ENCODE measurements at regions not wholly inside any gene's neighbourhood (a gene's known extent, or its start where the extent isn't known, plus 50 kb on each side); places are given as distances from the start of the nearest gene placed in this dataset.
"Not testable (repeated sequence)": the region's sequence is repeated elsewhere in the genome, so short reads cannot be mapped to it uniquely, and the experiment has no call there.

GRCh38 chr18:8882632-8883408, 177.5 kb downstream of the MTCL1 start:
- no peak for DNase-seq (ENCODE audit: low read depth)

DNA sequence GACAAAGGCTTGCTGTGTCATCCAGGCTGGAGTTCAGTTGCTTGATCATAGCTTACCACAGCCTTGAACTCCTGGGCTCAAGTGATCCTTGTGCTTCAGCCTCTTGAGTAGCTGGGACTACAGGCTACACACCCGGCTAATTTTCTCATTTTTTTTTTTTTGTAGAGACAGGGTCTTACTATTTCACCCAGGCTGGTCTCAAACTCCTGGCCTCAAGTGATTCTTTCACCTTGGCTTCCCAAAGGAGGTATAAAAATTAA, 178.0 kb downstream of the MTCL1 start:
- no peak for DNase-seq (ENCODE audit: low read depth)

DNA sequence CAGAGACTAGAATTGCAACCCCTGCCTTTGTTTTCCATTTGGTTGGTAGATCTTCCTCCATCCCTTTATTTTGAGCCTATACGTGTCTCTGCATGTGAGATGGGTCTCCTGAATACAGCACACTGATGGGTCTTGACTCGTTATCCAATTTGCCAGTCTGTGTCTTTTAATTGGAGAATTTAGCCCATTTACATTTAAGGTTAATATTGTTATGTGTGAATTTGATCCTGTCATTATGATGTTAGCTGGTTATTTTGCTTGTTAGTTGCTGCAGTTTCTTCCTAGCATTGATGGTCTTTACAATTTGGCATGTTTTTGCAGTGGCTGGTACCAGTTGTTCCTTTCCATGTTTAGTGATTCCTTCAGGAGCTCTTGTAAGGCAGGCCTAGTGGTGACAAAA, 182.5 kb downstream of the MTCL1 start:
- DNase-seq (ENCODE audit: low read depth): not testable (repeated sequence)

- DNase-seq (ENCODE audit: low read depth): peak; percentile 44
These were observed 184.1 kb downstream of the MTCL1 start for GRCh38 chr18:8889489-8889888.

DNA sequence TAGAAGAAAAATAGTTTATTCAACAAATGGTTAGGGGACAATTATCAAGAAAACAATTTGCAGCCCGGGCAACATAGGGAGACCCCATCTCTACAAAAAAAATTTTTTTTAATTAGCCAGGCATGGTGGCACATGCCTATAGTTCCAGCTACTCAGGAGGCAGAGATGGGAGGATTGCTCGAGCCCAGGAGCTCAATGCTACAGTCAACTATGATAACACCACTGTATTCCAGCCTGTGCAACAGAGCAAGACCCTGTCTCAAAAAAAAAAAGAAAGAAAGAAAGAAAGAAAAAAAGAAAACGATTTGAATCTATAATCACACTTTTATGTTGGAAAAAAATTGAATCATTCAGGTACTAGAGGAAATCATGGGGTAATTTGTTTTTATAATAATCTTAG, 185.1 kb downstream of the MTCL1 start:
- not testable (repeated sequence) for DNase-seq (ENCODE audit: low read depth)

- peak; percentile 88 for DNase-seq (ENCODE audit: low read depth)
These were observed 185.7 kb downstream of the MTCL1 start for GRCh38 chr18:8890957-8891464.

GRCh38 chr18:8893221-8893620, 187.9 kb downstream of the MTCL1 start:
- no peak for DNase-seq (ENCODE audit: low read depth)

GRCh38 chr18:8893628-8894231, 188.4 kb downstream of the MTCL1 start:
- DNase-seq (ENCODE audit: low read depth): no peak

DNA sequence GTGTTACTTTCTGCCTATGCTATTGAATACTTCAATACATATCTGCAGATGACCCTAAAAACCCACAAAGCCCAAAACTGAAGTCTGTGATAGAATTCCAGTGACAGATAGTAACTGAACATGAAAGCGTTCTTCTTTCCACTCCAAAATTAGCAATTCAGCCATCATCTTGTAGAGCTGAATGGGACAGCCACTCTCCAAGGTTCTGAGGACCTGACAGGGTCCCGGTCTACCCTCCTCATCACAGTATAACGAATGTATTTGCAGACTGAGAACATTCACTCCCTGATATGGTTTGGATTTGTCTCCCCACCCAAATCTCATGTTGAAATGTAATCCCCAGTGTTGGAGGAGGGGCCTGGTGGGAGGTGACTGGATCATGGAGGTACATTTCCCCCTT, 189.5 kb downstream of the MTCL1 start:
- no peak for DNase-seq (ENCODE audit: low read depth)

GRCh38 chr18:8895341-8895740, 190.0 kb downstream of the MTCL1 start:
- DNase-seq (ENCODE audit: low read depth): no peak

DNA sequence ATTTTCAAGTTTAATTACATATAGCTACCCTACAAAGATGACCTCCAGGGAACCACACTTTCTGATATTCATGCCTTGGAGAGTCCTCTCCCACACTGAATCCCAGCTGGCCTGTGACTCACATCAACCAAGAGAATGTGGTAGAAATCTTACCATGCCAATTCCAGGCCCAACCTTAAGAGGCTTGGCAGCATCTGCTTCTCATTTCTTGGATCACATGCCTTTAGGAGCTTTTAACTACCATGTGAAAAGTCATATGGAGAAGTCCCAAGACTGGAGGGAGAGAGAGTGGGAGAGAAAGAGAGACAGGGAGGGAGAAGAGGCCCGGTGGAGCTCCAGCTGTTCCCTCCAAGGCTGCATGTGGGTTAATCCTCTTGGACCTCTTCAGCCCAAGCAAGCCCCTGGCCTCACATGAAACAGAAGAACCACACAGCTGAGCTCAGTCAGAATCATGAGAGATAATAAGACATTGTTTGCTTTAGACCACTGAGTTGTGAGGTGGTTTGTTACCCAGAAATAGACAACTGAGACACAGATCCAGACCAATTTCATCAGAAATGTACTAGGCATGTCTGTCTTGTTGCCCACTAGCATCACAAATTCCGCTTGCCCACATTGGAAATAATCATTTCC, 190.7 kb downstream of the MTCL1 start:
- DNase-seq (ENCODE audit: low read depth): peak; percentile 55

DNA sequence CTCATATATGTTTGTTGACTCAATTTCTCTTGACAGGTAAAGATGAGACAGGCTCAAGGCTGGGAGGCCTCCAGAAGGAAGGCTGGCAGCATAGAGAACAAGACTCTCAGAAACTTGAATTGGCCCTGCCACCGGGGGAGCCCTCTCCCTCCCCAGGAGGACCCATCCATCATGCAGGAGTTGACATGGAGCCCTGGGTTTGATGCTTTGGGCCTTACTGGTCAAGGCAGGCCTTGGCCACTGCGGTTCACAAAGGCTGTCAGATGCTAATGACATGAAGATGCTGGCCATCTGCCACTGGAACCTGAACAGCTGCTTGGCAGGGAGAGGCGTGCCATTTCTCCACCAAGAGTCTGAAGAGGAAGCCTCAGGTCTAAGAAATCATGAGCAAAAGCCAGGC, 193.6 kb downstream of the MTCL1 start:
- DNase-seq (ENCODE audit: low read depth): no peak

DNA sequence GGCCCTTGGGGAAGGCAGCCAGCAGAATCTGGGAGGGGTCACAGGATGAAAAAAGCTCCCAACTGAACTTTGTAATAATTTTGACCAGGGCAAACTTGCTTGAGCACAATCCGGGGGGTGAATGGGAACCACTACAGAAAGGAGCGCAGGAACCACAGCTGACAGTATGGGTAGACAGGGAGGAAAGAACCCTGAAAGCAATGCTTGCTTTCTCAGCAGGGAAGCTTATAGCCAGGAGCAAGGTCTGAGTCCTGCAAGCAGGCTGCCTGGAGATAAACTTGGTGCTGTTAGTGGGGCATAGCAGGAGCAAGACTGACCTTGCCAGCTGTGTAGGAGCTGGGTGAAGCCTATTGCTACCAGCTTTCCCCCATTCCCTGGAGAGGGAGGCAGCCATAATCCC, 195.2 kb downstream of the MTCL1 start:
- DNase-seq (ENCODE audit: low read depth): no peak

- DNase-seq (ENCODE audit: low read depth): no peak
These were observed 195.7 kb downstream of the MTCL1 start for GRCh38 chr18:8901019-8901418.

DNA sequence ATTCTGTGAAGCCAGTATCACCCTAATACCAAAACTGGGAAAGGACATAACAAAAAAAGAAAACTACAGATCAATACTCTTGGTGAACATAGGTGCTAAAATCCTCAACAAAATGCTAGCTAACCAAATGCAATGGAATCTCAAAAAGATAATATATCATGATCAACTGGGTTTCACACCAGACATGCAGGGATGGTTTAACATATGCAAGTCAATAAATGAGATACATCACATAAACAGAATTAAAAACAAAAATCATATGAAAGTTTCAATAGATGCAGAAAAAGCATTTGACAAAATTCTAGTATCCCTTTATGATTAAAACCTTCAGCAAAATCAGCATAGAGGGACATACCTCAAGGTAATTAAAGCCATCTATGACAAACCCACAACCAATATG, 198.2 kb upstream of the NDUFV2 start:
- DNase-seq (ENCODE audit: low read depth): no peak

DNA sequence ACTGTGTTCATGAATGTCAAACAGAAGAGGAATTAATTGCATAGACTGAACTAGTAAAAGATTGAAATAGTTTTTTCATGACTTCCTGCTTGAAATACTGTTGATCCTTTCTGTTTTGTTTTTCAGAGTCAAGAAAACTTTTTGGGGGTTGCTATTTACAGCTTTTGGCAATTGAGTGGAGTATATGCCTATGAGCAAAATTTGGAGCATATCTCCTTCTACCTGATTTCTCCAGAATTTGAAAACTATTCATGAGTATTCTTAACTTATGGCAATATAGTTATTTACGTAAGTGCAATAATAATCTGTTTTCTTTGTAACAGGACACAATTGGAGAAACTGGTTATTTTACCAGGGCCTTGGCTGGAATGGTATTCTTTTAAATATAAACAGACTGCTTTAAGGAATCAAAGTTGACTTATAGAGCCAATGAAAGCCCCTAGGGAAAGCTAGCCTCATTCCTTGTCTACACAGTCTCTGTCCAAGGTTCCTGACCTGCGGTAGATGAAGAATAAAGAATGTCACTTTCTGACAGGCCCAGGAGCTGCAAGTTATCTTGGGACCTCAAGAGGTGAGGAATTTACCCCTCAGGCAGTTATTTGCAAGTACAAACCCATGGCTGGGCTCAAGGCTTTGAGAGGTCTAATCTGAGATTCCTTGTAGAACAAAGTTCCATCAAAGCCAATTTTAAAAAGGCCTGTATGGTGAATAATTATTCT, 193.5 kb upstream of the NDUFV2 start:
- DNase-seq (ENCODE audit: low read depth): peak; percentile 8

GRCh38 chr18:8910186-8910822, 192.2 kb upstream of the NDUFV2 start:
- DNase-seq (ENCODE audit: low read depth): no peak

GRCh38 chr18:8910843-8911242, 191.7 kb upstream of the NDUFV2 start:
- no peak for DNase-seq (ENCODE audit: low read depth)

DNA sequence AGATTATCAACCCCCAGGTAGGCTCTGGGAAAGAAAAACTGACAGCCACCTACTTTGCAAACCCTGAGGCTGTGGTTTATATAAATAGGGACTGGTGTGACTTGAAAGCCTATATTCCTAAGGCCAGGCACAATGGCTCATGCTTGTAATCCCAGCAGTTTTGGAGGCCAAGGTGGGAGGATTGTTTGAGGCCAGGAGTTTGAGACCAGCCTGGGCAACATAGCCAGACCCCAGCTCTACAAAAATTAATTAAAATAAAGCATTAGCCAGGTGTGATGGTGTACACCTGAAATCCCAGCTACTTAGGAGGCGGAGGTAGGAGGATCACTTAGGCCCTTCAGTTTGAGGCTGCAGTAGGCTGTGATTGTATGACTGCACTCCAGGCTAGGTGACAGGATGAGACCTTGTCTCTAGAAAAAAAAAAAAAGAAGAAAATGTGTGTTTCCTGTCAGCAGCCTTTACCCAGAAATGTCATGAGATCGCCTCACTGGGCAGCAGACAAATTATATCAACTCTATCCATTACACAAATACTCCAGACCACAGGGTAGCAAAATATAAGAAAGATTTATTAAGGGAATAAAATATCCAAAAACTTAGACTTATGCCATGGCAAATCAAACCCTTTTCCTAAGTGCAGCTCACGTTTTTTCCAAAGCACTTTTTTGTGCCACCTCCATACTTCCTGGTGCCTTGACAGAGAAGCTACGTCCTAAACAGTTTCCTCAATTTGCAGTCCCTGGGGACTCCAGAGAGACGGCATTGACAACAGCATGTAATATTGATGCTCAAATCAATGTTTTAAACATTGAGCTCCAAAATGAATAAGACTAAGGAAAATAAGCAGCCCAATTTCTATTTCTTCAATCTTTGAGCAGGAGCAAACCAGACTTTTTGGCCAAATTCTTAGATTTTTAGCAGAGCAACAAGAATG, 190.8 kb upstream of the NDUFV2 start:
- no peak for DNase-seq (ENCODE audit: low read depth)

GRCh38 chr18:8912348-8913326, 189.9 kb upstream of the NDUFV2 start:
- DNase-seq (ENCODE audit: low read depth): no peak
